ENCODE measurements at regions not wholly inside any gene's neighbourhood (a gene's known extent, or its start where the extent isn't known, plus 50 kb on each side); places are given as distances from the start of the nearest gene placed in this dataset.

DNA sequence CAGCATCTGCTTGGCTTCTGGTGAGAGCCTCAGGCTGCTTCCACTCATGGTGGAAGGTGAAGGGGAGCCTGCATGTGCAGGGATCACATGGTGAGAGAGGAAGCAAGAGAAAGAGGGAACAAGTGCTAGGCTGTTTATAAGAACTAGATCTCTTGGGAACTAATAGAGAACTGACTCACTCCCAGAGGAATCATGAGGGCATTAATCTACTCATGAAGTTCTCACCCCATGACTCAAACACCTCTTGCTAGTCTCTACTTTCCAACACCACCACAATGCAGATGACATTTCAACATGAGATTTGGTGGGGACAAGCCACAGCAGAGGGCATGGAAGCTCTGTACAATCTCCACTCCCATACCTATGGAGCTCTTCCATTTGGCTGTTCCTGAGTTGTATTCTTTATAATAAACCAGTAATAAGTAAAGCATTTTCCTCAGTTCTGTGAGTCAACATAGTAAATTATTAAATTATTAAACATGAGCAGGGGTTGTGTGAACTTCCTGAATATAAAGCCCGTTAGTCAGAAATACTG lies 524.1 kb upstream of the NRSN1 start:
- Histone ChIP-seq H3F3A (ENCODE audit: insufficient read depth, low read length, poor library complexity, severe bottlenecking) (no peaks in the 10 kb centered on the region), H4K20me1 (ENCODE audit: insufficient read depth) (no peaks in the 10 kb centered on the region), H3K9me3 (ENCODE audit: low read length) (no peaks in the 10 kb centered on the region), H3K27ac (ENCODE audit: low read length) (no peak overlapping the region), H3K9ac (ENCODE audit: low read length) (no peak overlapping the region), H3K27me3 (ENCODE audit: insufficient read depth, low read depth, low read length) (no peaks in the 10 kb centered on the region), H3K4me3 (ENCODE audit: low read length) (no peak overlapping the region), H3K9me2 (ENCODE audit: insufficient read depth, low read length) (no peaks in the 10 kb centered on the region), H3K4me2 (ENCODE audit: low read length) (no peak overlapping the region), H3K36me3 (ENCODE audit: insufficient read depth, low read length) (no peaks in the 10 kb centered on the region), H3K79me2 (replicated peaks; ENCODE audit: insufficient read depth, low read length) (no peaks in the 10 kb centered on the region), H2AFZ (ENCODE audit: low read depth, low read length) (no peak overlapping the region)
- no peak for TF ChIP-seq EP300 (conservative IDR thresholded peaks at IDR 0.05; ENCODE audit: poor library complexity, severe bottlenecking)
- TF ChIP-seq TAF1 (IDR thresholded peaks at IDR 0.05; ENCODE audit: low read depth), result no peak
- no peak for TF ChIP-seq MXI1 (conservative IDR thresholded peaks at IDR 0.05; ENCODE audit: poor library complexity, severe bottlenecking)
- TF ChIP-seq, protein P1, sequence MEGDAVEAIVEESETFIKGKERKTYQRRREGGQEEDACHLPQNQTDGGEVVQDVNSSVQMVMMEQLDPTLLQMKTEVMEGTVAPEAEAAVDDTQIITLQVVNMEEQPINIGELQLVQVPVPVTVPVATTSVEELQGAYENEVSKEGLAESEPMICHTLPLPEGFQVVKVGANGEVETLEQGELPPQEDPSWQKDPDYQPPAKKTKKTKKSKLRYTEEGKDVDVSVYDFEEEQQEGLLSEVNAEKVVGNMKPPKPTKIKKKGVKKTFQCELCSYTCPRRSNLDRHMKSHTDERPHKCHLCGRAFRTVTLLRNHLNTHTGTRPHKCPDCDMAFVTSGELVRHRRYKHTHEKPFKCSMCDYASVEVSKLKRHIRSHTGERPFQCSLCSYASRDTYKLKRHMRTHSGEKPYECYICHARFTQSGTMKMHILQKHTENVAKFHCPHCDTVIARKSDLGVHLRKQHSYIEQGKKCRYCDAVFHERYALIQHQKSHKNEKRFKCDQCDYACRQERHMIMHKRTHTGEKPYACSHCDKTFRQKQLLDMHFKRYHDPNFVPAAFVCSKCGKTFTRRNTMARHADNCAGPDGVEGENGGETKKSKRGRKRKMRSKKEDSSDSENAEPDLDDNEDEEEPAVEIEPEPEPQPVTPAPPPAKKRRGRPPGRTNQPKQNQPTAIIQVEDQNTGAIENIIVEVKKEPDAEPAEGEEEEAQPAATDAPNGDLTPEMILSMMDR (IDR thresholded peaks at IDR 0.05; ENCODE audit: poor library complexity, severe bottlenecking), result no peak
- TF ChIP-seq, protein P2, sequence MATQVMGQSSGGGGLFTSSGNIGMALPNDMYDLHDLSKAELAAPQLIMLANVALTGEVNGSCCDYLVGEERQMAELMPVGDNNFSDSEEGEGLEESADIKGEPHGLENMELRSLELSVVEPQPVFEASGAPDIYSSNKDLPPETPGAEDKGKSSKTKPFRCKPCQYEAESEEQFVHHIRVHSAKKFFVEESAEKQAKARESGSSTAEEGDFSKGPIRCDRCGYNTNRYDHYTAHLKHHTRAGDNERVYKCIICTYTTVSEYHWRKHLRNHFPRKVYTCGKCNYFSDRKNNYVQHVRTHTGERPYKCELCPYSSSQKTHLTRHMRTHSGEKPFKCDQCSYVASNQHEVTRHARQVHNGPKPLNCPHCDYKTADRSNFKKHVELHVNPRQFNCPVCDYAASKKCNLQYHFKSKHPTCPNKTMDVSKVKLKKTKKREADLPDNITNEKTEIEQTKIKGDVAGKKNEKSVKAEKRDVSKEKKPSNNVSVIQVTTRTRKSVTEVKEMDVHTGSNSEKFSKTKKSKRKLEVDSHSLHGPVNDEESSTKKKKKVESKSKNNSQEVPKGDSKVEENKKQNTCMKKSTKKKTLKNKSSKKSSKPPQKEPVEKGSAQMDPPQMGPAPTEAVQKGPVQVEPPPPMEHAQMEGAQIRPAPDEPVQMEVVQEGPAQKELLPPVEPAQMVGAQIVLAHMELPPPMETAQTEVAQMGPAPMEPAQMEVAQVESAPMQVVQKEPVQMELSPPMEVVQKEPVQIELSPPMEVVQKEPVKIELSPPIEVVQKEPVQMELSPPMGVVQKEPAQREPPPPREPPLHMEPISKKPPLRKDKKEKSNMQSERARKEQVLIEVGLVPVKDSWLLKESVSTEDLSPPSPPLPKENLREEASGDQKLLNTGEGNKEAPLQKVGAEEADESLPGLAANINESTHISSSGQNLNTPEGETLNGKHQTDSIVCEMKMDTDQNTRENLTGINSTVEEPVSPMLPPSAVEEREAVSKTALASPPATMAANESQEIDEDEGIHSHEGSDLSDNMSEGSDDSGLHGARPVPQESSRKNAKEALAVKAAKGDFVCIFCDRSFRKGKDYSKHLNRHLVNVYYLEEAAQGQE (IDR thresholded peaks at IDR 0.05; ENCODE audit: borderline replicate concordance), result no peak
- no peak for TF ChIP-seq POLR2AphosphoS5 (IDR thresholded peaks at IDR 0.05)
- no peak for TF ChIP-seq RAD21 (conservative IDR thresholded peaks at IDR 0.05)
- no peak for TF ChIP-seq EZH2 (IDR thresholded peaks at IDR 0.05; ENCODE audit: borderline replicate concordance, insufficient read depth, low read length, poor library complexity, severe bottlenecking)
- no peak for TF ChIP-seq SMC3 (conservative IDR thresholded peaks at IDR 0.05; ENCODE audit: poor library complexity)

DNA sequence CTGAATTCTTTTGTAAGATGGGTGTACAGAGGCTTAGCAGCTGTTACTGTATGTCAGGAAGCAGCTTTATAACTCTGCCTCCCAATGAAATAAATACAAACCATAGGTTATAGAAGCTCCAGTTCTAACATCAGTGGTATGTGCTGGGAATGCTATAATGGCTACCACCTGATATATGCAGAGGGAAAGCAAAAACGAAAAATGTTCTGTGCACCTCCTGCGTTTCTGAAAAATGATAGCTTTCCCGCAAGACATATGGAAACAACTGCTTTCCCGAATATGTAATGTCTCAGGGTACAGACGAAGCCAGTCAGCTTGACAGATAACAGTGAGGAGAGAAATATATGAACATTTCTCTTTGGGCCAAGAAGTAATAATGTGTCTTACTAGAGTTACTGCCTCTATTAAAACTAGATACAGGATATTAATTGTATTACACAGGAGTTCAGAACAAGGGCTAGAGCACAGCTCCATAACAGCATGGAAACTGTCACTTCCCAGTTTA lies 517.0 kb upstream of the NRSN1 start:
- H2AFZ ChIP-seq (ENCODE audit: low read depth, low read length), result no peak overlapping the region
- no peak overlapping the region for H3K4me2 ChIP-seq (ENCODE audit: low read length)
- H3K9me2 ChIP-seq (ENCODE audit: insufficient read depth, low read length), result no peaks in the 10 kb centered on the region
- no peaks in the 10 kb centered on the region for H3F3A ChIP-seq (ENCODE audit: insufficient read depth, low read length, poor library complexity, severe bottlenecking)
- H3K27ac ChIP-seq (ENCODE audit: low read length), result no peak overlapping the region
- no peaks in the 10 kb centered on the region for H3K27me3 ChIP-seq (ENCODE audit: insufficient read depth, low read depth, low read length)
- no peaks in the 10 kb centered on the region for H3K79me2 ChIP-seq (replicated peaks; ENCODE audit: insufficient read depth, low read length)
- no peak overlapping the region for H3K9ac ChIP-seq (ENCODE audit: low read length)
- H3K9me3 ChIP-seq (ENCODE audit: low read length), result no peaks in the 10 kb centered on the region
- H3K4me3 ChIP-seq (ENCODE audit: low read length), result peak overlapping the region; percentile 1
- no peak for TF ChIP-seq TAF1 (IDR thresholded peaks at IDR 0.05; ENCODE audit: low read depth)
- no peak for TF ChIP-seq RAD21 (conservative IDR thresholded peaks at IDR 0.05)
- no peak for TF ChIP-seq MXI1 (conservative IDR thresholded peaks at IDR 0.05; ENCODE audit: poor library complexity, severe bottlenecking)
- H4K20me1 ChIP-seq (ENCODE audit: insufficient read depth), result no peaks in the 10 kb centered on the region
- no peaks in the 10 kb centered on the region for H3K36me3 ChIP-seq (ENCODE audit: insufficient read depth, low read length)

Data from neural cell (in vitro differentiated cells).